ENCODE measurements at regions not wholly inside any gene's neighbourhood (a gene's known extent, or its start where the extent isn't known, plus 50 kb on each side); places are given as distances from the start of the nearest gene placed in this dataset.

DNA sequence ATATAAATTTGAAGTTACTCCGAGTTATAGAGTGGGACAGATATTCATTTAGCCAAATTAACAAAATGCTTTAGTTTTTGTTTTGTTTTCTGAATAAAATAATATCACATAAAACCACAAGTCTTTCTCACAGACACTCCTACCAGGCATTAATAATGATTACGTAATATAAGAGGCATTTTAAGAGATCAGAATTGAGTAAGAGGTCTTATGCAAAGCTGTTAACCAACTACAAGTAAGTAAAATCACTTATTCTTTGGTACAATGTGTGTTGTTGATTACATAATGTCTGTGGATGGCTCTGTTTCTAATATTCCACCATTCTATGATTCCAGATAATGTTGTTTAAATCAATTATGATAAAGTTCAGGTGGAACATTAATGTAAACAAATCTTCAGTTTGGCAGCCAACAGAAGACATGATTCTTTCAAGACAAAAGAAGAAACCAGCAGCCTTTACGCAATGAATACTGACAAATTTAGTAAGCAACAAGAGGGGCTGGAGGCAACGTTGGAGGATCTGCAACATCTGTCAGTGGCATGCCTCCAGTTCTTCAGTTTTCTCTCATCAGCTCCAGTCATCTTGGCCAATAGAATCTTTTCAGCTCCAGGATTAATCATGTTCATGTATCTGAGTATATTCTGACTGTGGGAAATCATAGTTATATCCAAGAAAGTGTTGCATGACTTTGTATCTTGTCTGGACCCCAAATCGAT, 403.8 kb downstream of the SLITRK5 start:
- TF ChIP-seq, protein P1, sequence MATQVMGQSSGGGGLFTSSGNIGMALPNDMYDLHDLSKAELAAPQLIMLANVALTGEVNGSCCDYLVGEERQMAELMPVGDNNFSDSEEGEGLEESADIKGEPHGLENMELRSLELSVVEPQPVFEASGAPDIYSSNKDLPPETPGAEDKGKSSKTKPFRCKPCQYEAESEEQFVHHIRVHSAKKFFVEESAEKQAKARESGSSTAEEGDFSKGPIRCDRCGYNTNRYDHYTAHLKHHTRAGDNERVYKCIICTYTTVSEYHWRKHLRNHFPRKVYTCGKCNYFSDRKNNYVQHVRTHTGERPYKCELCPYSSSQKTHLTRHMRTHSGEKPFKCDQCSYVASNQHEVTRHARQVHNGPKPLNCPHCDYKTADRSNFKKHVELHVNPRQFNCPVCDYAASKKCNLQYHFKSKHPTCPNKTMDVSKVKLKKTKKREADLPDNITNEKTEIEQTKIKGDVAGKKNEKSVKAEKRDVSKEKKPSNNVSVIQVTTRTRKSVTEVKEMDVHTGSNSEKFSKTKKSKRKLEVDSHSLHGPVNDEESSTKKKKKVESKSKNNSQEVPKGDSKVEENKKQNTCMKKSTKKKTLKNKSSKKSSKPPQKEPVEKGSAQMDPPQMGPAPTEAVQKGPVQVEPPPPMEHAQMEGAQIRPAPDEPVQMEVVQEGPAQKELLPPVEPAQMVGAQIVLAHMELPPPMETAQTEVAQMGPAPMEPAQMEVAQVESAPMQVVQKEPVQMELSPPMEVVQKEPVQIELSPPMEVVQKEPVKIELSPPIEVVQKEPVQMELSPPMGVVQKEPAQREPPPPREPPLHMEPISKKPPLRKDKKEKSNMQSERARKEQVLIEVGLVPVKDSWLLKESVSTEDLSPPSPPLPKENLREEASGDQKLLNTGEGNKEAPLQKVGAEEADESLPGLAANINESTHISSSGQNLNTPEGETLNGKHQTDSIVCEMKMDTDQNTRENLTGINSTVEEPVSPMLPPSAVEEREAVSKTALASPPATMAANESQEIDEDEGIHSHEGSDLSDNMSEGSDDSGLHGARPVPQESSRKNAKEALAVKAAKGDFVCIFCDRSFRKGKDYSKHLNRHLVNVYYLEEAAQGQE (IDR thresholded peaks at IDR 0.05), result no peak
- TF ChIP-seq, protein P2, sequence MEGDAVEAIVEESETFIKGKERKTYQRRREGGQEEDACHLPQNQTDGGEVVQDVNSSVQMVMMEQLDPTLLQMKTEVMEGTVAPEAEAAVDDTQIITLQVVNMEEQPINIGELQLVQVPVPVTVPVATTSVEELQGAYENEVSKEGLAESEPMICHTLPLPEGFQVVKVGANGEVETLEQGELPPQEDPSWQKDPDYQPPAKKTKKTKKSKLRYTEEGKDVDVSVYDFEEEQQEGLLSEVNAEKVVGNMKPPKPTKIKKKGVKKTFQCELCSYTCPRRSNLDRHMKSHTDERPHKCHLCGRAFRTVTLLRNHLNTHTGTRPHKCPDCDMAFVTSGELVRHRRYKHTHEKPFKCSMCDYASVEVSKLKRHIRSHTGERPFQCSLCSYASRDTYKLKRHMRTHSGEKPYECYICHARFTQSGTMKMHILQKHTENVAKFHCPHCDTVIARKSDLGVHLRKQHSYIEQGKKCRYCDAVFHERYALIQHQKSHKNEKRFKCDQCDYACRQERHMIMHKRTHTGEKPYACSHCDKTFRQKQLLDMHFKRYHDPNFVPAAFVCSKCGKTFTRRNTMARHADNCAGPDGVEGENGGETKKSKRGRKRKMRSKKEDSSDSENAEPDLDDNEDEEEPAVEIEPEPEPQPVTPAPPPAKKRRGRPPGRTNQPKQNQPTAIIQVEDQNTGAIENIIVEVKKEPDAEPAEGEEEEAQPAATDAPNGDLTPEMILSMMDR (IDR thresholded peaks at IDR 0.05; ENCODE audit: low read depth, low read length, missing input control), result no peak
- TF ChIP-seq HNF4A (conservative IDR thresholded peaks at IDR 0.05), result no peak
- TF ChIP-seq SP1 (IDR thresholded peaks at IDR 0.05), result no peak
- TF ChIP-seq RXRA (IDR thresholded peaks at IDR 0.05), result no peak

Measured in liver (tissue), 3 donors.